ENCODE measurements at regions not wholly inside any gene's neighbourhood (a gene's known extent, or its start where the extent isn't known, plus 50 kb on each side); places are given as distances from the start of the nearest gene placed in this dataset.

DNA sequence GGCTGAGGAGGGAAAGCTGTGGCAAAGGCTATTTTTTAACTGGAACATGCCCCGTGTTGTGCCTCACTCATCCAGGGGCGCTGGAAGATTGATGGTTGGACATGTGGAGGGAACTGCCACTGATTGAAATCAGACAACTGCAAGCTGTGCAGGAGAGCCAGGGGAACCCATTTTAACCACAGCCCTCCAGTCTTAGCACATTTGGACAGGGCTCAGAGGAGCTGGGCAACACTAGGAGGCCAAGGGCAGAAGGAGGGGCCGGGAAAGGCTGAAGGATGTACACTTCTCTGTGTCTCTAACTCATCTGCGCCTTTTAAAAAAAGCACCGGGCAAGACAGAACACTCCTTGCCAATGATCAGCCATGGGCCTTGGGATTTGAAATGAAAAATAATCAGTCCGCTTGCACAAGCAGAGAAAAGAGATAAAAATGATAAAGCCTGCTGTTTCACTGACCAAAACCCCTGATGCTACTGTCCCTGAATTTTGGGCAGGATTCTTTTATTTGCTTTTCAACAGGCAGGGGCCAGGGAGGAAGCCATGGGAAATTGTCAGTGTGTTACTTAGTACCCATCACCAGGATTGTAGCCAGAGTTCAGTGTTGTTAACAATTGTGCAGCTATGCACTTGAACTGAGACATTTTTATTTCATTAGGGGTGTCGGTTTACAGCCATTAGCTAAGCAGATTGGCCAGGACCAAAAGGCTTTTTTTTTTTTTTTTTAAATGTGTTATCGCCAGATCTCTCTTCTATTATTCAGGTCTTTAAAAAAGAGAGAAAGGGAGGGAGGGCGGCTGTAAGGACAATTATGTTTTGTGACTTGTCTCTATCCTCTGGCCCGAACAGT is 109.3 kb upstream of the EYA4 start:
- Histone ChIP-seq H3K4me1 (ENCODE audit: control insufficient read depth, extremely low read depth, insufficient read depth, low read length) (no peaks in the 10 kb centered on the region), H3K9ac (replicated peaks; ENCODE audit: extremely low read depth, insufficient read depth, low read length) (no peak overlapping the region), H3K36me3 (ENCODE audit: control insufficient read depth in 2 of 2, extremely low read depth in 1 of 2, insufficient read depth in 2 of 2, low read length in 2 of 2) (no peaks in the 10 kb centered on the region), H3K79me2 (ENCODE audit: control insufficient read depth, insufficient read depth, low read length) (no peaks in the 10 kb centered on the region), H3K27ac (ENCODE audit: insufficient read depth, low read depth, low read length) (no peak overlapping the region), H2AFZ (ENCODE audit: low read depth, low read length) (no peak overlapping the region), H3K27me3 (ENCODE audit: control insufficient read depth in 2 of 2, insufficient read depth in 2 of 2, low read length in 2 of 2) (no peaks in the 10 kb centered on the region), H3K9me1 (replicated peaks; ENCODE audit: control insufficient read depth, extremely low read depth, insufficient read depth, low read length) (no peaks in the 10 kb centered on the region), H3K4me3 (replicated peaks in 1 of 3; ENCODE audit: insufficient read depth in 1 of 3, low read depth in 1 of 3, low read length in 3 of 3) (no peak overlapping the region), H3K4me2 (ENCODE audit: insufficient read depth, low read length) (no peak overlapping the region), H3K9me3 (replicated peaks; ENCODE audit: control insufficient read depth, insufficient read depth, low read length) (no peaks in the 10 kb centered on the region), H4K20me1 (replicated peaks; ENCODE audit: control insufficient read depth, extremely low read depth, insufficient read depth, low read length) (no peaks in the 10 kb centered on the region)
- dilution Hi-C loops (cut with MboI; ENCODE audit: extremely low pct_ligation_motif_present, low sequenced_read_pairs) (no loop called here), intact Hi-C loops (cut with micrococcal nuclease) (no loop called here)
- BruUV-seq (replicated peaks), result no TSS peak
- no peak for TF ChIP-seq POLR2AphosphoS5 (IDR thresholded peaks at IDR 0.05; ENCODE audit: insufficient read depth, low read depth, low read length)
- TF ChIP-seq EZH2 (IDR thresholded peaks at IDR 0.05; ENCODE audit: borderline replicate concordance, low read depth, low read length, severe bottlenecking), result no peak
- no peak for TF ChIP-seq FOS (IDR thresholded peaks at IDR 0.05; ENCODE audit: borderline replicate concordance, insufficient read depth, low read length)
- no peak for TF ChIP-seq GATA2 (IDR thresholded peaks at IDR 0.05; ENCODE audit: insufficient read depth, insufficient read length, low read depth, low read length)
- no peak for TF ChIP-seq MYC (IDR thresholded peaks at IDR 0.05; ENCODE audit: low read depth, low read length)
- TF ChIP-seq JUN (IDR thresholded peaks at IDR 0.05; ENCODE audit: borderline replicate concordance, insufficient read depth, insufficient read length, low read depth), result no peak
- no peak for TF ChIP-seq POLR2A (IDR thresholded peaks at IDR 0.05; ENCODE audit: low read depth, low read length)
- TF ChIP-seq, protein P1, sequence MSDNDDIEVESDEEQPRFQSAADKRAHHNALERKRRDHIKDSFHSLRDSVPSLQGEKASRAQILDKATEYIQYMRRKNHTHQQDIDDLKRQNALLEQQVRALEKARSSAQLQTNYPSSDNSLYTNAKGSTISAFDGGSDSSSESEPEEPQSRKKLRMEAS (IDR thresholded peaks at IDR 0.05; ENCODE audit: insufficient read depth, insufficient read length), result no peak
- TF ChIP-seq, protein P2, sequence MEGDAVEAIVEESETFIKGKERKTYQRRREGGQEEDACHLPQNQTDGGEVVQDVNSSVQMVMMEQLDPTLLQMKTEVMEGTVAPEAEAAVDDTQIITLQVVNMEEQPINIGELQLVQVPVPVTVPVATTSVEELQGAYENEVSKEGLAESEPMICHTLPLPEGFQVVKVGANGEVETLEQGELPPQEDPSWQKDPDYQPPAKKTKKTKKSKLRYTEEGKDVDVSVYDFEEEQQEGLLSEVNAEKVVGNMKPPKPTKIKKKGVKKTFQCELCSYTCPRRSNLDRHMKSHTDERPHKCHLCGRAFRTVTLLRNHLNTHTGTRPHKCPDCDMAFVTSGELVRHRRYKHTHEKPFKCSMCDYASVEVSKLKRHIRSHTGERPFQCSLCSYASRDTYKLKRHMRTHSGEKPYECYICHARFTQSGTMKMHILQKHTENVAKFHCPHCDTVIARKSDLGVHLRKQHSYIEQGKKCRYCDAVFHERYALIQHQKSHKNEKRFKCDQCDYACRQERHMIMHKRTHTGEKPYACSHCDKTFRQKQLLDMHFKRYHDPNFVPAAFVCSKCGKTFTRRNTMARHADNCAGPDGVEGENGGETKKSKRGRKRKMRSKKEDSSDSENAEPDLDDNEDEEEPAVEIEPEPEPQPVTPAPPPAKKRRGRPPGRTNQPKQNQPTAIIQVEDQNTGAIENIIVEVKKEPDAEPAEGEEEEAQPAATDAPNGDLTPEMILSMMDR (IDR thresholded peaks at IDR 0.05; ENCODE audit: extremely low read depth in 1 of 2, insufficient read depth in 1 of 2, low read depth in 1 of 2, low read length in 2 of 2), result no peak
- FAIRE-seq, result no peak
- no peak for DNase-seq (ENCODE audit: low read depth, low spot score)
- ChIA-PET CTCF (no interaction called here), POLR2A (no interaction called here)

All from endothelial cell of umbilical vein (primary cell).